GM23338 (cell line): ENCODE measurements at regions not wholly inside any gene's neighbourhood (a gene's known extent, or its start where the extent isn't known, plus 50 kb on each side); places are given as distances from the start of the nearest gene placed in this dataset.

Experiments used
- ATAC-seq: fragments of 200-7000 bp; cut with Tn5 transposase; 3 replicates; pipeline ENCODE4 v1.9.1; 2020
- DNase-seq: peaks from one replicate; pipeline ENCODE4 v3.0.0-alpha.2; 2015; ENCODE audit warnings: low spot score
- H2AFZ ChIP-seq: fragments of 200-600 bp; sonication (generic); 2 replicates; pipeline ENCODE4 v1.8.0; 2016; ENCODE audit warnings: antibody characterized with exemption, mild to moderate bottlenecking, moderate library complexity
- H3F3A ChIP-seq: fragments of 200-600 bp; sonication (generic); replicated peaks from 2 replicates; pipeline ENCODE4 v1.8.0; 2017; ENCODE audit warnings: antibody characterized with exemption, mixed run types, low read depth
- H3K27ac ChIP-seq: fragments of 200-600 bp; sonication (generic); 2 replicates; pipeline ENCODE4 v1.6.1; 2016; ENCODE audit warnings: low read depth
- H3K27me3 ChIP-seq: fragments of 200-600 bp; sonication (generic); 2 replicates; pipeline ENCODE4 v1.8.0; 2016; ENCODE audit warnings: mild to moderate bottlenecking, mixed run types, moderate library complexity; ENCODE audit not compliant: insufficient read depth
- H3K36me3 ChIP-seq: fragments of 200-600 bp; sonication (generic); 2 replicates; pipeline ENCODE4 v1.8.0; 2016; ENCODE audit warnings: mild to moderate bottlenecking; ENCODE audit not compliant: insufficient read depth
- H3K4me1 ChIP-seq: fragments of 200-600 bp; sonication (generic); 2 replicates; pipeline ENCODE4 v1.8.0; 2016; ENCODE audit warnings: mild to moderate bottlenecking, moderate library complexity; ENCODE audit not compliant: insufficient read depth
- H3K4me2 ChIP-seq: fragments of 200-600 bp; sonication (generic); 2 replicates; pipeline ENCODE4 v1.7.1; 2017; ENCODE audit warnings: mixed run types
- H3K4me3 ChIP-seq: fragments of 200-600 bp; sonication (generic); 2 replicates; pipeline ENCODE4 v1.6.1; 2016; ENCODE audit warnings: mixed run types
- H3K79me2 ChIP-seq: fragments of 200-600 bp; sonication (generic); replicated peaks from 2 replicates; pipeline ENCODE4 v1.8.0; 2017; ENCODE audit warnings: mild to moderate bottlenecking; ENCODE audit not compliant: insufficient read depth
- H3K9me2 ChIP-seq: fragments of 200-600 bp; sonication (generic); 2 replicates; pipeline ENCODE4 v1.8.0; 2017; ENCODE audit not compliant: insufficient read depth
- H4K20me1 ChIP-seq: fragments of 200-600 bp; sonication (generic); replicated peaks from 2 replicates; pipeline ENCODE4 v1.8.0; 2017; ENCODE audit warnings: mild to moderate bottlenecking; ENCODE audit not compliant: insufficient read depth
- H3K27ac Mint-ChIP-seq: 2 replicates; pipeline ENCODE4 v1.8.0; 2020; ENCODE audit warnings: inconsistent platforms, mild to moderate bottlenecking, moderate library complexity, mixed read lengths
- H3K27me3 Mint-ChIP-seq: 3 replicates; pipeline ENCODE4 v1.8.0; 2022; ENCODE audit warnings: low read depth, mild to moderate bottlenecking, moderate library complexity, mixed read lengths, inconsistent platforms; ENCODE audit not compliant: insufficient read depth, poor library complexity
- H3K36me3 Mint-ChIP-seq: 3 replicates; pipeline ENCODE4 v1.8.0; 2021; ENCODE audit warnings: low read depth, mild to moderate bottlenecking, inconsistent platforms, moderate library complexity, mixed read lengths
- H3K4me1 Mint-ChIP-seq: 3 replicates; pipeline ENCODE4 v1.8.0; 2020; ENCODE audit warnings: mild to moderate bottlenecking, inconsistent platforms, mixed read lengths
- H3K4me3 Mint-ChIP-seq: 3 replicates; pipeline ENCODE4 v1.8.0; 2021; ENCODE audit warnings: moderate library complexity, mild to moderate bottlenecking, inconsistent platforms, mixed read lengths
- H3K9me3 Mint-ChIP-seq: 3 replicates; pipeline ENCODE4 v1.8.0; 2020; ENCODE audit warnings: moderate library complexity, mild to moderate bottlenecking, inconsistent platforms, mixed read lengths
- EZH2phosphoT487 ChIP-seq: fragments of 200-600 bp; sonication (generic); IDR thresholded peaks from one replicate; pipeline ENCODE4 v1.8.1; 2018; ENCODE audit warnings: antibody characterized with exemption; ENCODE audit not compliant: unreplicated experiment
- JUNB ChIP-seq: IDR thresholded peaks from one replicate; pipeline ENCODE4 v1.6.1; 2016; ENCODE audit warnings: antibody characterized with exemption; ENCODE audit not compliant: unreplicated experiment
- POLR2AphosphoS5 ChIP-seq: IDR thresholded peaks from 2 replicates; pipeline ENCODE4 v1.6.1; 2016; ENCODE audit warnings: antibody characterized with exemption, low read depth
- ZNF462 ChIP-seq: fragments of 250-450 bp; sonication (Bioruptor Pico); IDR thresholded peaks from 2 replicates; pipeline ENCODE4 v1.5.0; 2020; ENCODE audit warnings: mild to moderate bottlenecking, moderate library complexity
- TF ChIP-seq, protein P1 (sequence below): IDR thresholded peaks from 2 replicates; pipeline ENCODE4 v1.6.1; 2016; ENCODE audit warnings: antibody characterized with exemption
- TF ChIP-seq, protein P2 (sequence below), 2 experiments: fragments of 200-600 bp in 1 of 2; sonication (generic) in 1 of 2; conservative IDR thresholded peaks; 2 replicates each; pipeline versions ENCODE4 v1.5.1 to v1.6.1; 2016 to 2017; ENCODE audit warnings: antibody characterized with exemption in 2 of 2, low read depth in 2 of 2, mild to moderate bottlenecking in 2 of 2, moderate library complexity in 1 of 2

- TF ChIP-seq ZNF462 (CRISPR knock-in tag) (no peak), JUNB (no peak), EZH2phosphoT487 (no peak)
- TF ChIP-seq, protein P1, sequence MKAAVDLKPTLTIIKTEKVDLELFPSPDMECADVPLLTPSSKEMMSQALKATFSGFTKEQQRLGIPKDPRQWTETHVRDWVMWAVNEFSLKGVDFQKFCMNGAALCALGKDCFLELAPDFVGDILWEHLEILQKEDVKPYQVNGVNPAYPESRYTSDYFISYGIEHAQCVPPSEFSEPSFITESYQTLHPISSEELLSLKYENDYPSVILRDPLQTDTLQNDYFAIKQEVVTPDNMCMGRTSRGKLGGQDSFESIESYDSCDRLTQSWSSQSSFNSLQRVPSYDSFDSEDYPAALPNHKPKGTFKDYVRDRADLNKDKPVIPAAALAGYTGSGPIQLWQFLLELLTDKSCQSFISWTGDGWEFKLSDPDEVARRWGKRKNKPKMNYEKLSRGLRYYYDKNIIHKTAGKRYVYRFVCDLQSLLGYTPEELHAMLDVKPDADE, result no peak
These were observed 297.1 kb downstream of the AHR start (continued) for GRCh38 chr7:17595546-17595945.

GRCh38 chr7:17598305-17598704 lies 299.9 kb downstream of the AHR start:
- DNase-seq, result no peak
- Mint-ChIP-seq H3K27me3 (no peaks in the 10 kb centered on the region), H3K4me1 (no peaks in the 10 kb centered on the region), H3K36me3 (no peaks in the 10 kb centered on the region), H3K4me3 (no peak overlapping the region), H3K27ac (no peak overlapping the region), H3K9me3 (no peaks in the 10 kb centered on the region; the same call in 2 of the 3 replicates)
- Histone ChIP-seq H3K36me3 (no peaks in the 10 kb centered on the region; the same call in 1 of the 2 replicates), H3K4me3 (no peak overlapping the region), H3K4me2 (no peak overlapping the region), H3F3A (no peaks in the 10 kb centered on the region), H3K9me2 (no peaks in the 10 kb centered on the region), H3K4me1 (0 out of 2 replicates have a peak, but pooled peaks cover 3% of the 10 kb centered on the region), H3K27ac (no peak overlapping the region), H2AFZ (no peak overlapping the region), H3K27me3 (no peaks in the 10 kb centered on the region), H3K79me2 (no peaks in the 10 kb centered on the region), H4K20me1 (no peaks in the 10 kb centered on the region)
- no peak for TF ChIP-seq POLR2AphosphoS5
- TF ChIP-seq, protein P2, sequence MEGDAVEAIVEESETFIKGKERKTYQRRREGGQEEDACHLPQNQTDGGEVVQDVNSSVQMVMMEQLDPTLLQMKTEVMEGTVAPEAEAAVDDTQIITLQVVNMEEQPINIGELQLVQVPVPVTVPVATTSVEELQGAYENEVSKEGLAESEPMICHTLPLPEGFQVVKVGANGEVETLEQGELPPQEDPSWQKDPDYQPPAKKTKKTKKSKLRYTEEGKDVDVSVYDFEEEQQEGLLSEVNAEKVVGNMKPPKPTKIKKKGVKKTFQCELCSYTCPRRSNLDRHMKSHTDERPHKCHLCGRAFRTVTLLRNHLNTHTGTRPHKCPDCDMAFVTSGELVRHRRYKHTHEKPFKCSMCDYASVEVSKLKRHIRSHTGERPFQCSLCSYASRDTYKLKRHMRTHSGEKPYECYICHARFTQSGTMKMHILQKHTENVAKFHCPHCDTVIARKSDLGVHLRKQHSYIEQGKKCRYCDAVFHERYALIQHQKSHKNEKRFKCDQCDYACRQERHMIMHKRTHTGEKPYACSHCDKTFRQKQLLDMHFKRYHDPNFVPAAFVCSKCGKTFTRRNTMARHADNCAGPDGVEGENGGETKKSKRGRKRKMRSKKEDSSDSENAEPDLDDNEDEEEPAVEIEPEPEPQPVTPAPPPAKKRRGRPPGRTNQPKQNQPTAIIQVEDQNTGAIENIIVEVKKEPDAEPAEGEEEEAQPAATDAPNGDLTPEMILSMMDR (conservative IDR thresholded peaks at IDR 0.05; ENCODE audit: low read depth in 2 of 2), result no peak
- no peak for ATAC-seq
